GM18868 (cell line): ENCODE measurements at regions not wholly inside any gene's neighbourhood (a gene's known extent, or its start where the extent isn't known, plus 50 kb on each side); places are given as distances from the start of the nearest gene placed in this dataset.
"Not testable (repeated sequence)": the region's sequence is repeated elsewhere in the genome, so short reads cannot be mapped to it uniquely, and the experiment has no call there.

Experiments
- ATAC-seq: cut with Tn5 transposase; IDR thresholded peaks from one replicate; pipeline ENCODE4 v1.9.1; 2021; ENCODE audit warnings: mild to moderate bottlenecking, moderate library complexity; ENCODE audit not compliant: unreplicated experiment

DNA sequence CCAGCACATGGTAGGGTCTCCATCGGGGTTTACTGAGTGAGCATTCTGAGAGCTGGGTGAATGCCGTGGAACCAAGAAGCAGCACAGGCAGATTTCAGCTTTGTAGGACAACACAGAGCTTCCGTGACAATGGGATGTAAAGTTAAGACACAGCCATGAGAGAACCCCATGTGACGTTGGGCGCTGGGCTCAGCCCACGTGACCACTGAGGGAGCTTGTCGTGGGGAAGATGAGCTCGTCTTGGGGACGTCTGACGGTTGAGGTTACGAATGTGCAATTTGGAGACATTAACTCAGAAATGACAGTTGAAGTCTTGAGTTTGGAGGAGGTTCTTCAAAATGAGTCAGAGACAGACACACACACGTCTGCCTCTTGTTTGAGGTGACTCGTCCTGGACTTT is 51.5 kb upstream of the MUC20 start:
- ATAC-seq = not testable (repeated sequence)

DNA sequence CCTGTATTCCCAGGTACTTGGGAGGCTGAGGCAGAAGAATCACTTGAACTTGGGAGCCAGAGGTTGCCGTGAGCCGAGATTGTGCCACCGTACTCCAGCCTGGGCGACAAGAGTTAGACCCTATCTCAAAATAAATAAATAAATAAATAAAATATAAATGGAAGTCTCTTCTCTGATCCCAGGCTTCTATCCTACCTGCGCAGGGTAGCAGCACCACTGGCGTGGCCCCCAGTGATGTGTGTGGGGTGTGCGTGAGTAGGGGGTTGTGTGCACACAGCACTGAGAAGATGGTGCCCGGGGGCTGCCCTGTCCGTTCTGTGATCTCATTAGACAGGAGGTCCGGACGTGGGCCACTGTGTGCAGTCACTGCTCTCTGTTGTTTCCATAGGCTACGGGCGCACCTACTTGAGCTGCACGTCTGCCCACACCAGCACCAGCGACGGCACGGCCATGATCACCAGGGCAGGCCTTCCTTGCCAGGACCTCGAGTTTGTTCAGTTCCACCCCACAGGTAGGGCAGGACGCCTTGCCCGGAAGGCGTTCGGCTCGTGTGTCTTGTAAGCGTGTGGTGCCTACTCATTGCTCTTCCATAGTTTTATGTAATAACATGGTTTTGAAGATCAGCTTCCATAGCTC is 52.5 kb upstream of the MUC20 start:
- not testable (repeated sequence) for ATAC-seq

DNA sequence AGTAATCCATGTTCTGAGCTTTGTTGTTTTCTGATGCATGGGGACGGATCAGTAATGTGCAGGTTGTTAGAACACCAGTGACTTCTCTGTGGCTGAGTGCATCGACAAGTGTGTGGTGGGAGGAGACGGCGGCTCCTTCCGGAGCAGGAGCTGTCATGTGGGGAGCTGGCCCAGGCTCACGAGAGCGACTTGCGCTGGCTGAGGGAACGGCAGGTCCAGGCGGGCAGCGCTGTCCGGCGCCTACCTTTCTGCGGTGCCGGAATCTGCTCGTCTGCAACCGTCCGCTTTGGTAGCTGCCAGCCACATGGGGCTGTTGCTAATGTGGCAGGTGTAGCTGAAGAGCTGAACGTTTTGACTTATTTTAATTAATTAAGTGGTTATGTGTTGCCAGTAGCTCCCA is 55.5 kb upstream of the MUC20 start:
- ATAC-seq = not testable (repeated sequence)

DNA sequence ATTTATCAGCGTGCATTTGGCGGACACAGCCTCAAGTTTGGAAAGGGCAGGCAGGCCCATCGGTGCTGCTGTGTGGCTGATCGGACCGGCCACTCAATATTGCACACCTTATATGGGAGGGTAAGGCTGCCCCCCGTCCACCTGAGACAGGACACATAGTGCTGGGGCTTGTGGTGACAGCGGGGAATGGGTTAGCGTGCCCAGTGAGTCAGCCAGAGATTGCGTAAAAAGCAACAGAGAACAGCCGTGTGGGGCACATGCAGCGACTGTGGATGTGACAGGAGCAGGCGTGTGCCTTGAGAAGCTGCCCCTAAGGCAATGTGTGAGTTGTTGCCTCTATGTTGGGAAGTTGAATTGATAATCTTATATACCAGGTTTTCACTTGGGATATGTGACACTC is 56.6 kb upstream of the MUC20 start:
- ATAC-seq = not testable (repeated sequence)

DNA sequence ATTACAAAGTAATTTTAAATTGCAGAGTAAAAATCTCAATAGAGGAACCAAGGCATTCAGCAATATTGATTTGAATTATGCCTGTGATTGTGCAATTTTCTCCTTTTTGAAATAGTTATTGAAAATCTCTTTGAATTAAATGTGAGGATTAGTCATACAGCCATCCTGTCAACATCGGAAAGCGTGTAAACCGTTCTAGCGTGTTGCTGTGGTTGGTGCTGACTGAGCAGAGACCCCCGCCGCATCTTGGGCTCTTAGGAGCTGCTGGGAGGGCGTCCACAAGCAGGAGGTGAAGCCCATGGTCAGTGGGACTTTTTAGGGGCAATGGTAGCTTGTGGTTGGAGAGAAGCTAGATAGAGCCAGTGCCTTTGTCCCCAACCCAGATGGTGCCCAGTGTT is 61.6 kb upstream of the MUC20 start:
- not testable (repeated sequence) for ATAC-seq

DNA sequence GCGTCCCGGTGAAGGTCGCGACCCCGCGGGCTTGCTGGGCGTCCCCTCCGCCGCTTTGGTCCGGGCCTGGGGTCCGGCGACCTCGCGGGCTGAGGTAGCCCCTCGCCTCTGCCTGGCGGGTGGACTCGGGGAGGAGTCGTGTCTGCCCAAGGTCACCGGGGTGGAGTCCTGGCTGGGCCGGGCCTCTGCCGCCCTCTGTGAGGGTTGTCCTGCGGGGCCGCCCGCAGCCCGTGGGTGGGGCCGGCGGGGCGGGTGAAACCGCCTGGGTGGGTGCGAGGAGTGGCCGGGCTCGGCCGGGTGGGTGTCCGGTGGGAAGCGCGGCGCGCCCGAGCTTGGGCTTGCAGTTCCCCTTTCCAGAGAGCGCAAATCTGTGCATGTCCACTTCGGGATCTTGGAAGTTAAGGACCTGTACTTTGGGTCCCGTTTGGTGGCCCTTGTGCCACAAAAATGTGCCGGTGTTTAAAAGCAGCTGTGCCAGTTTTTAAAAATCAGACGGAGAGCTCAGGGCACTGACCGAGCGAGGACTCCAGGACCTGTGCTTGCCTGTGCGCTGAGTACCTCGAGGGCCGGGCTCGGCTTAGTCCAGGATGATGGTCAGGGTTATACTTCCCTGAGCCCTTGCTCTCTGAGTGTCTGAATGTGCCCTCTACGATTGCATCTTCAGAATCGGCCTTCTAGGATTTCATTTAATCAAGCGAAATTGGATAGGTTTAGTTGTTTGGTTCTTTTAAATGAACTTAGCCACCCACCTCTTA is 62.2 kb upstream of the MUC20 start:
- peak; percentile 47 for ATAC-seq

DNA sequence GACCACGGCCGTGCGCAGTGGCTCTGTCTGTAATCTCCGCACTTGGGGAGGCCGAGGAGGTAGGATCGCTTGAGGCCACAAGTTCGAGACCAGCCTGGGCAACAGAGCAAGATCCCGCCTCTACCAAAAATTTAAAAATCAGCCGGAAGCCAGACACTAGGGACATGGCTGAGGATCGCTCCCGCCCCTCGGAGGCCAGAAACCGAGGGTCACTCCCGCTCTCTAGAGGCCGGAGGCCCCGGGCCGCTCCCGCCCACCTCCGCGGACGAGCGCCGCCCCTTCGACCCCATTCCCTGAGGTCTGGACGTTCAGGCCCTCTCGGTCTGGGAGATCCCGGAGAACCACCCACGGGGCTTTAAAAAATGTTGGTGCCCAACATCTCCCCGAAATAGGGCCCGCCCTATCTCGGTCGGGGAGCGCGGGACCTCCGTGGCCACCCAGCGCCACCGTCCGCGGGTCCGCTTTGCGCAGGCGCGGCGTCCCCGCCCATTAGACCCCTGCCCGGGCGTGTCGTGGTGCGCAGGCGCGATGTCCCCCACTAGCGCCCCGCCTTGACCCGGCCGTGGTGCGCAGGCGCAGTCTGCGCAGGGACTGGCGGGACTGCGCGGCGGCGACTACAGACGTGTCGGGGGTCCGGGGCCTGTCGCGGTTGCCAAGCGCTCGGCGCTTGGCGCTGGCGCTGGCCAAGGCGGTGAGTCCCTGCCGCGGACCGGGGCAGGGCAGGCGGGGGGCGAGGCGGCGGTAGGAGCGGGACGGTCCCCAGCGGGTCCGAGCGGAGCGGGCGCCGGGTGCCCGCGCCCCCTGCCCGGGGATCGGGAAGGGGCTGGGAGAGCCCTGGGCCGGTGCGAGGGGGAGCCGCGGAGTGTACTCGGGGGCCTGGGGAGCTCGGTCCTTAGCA is 63.1 kb upstream of the MUC20 start:
- ATAC-seq = peak; percentile 85

DNA sequence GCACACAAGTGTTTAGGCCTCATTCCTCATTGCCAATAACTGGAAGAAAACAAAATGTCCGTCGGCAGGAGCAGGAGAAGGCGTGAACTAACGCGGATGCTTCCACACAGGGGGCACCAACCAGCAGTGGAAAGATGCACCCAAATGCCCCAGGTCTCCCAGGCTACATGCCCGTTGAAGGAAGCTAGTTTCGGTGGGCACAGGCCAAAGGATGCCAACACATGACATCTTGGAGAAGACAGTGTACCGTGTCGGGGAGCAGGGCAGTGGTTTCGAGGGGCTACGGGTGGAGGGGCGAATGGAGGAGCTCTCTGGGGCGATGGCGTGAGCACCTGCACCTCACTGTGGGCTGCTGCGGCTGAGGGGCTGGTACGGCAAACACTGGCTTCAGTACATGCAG is 64.7 kb upstream of the MUC20 start:
- ATAC-seq = not testable (repeated sequence)

DNA sequence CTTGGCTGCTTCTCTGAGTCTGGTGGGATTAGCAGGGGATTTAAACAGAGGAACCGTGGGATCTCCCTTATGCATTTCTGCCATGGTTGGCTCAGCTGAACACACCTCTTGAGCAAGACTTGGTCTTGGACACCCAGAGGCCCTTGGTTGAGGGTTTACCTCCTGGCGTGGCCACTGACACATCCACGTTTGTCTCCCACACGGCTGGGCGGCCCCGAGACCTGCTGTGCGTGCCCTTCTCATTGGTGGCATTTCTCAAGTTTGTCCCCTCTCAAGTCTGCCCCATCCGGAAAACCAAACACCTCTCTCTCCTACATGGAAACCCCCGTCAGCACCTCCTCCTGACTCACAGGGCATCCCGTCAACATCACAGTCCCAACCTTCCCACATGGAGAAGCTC is 66.0 kb upstream of the MUC20 start:
- ATAC-seq = not testable (repeated sequence)

DNA sequence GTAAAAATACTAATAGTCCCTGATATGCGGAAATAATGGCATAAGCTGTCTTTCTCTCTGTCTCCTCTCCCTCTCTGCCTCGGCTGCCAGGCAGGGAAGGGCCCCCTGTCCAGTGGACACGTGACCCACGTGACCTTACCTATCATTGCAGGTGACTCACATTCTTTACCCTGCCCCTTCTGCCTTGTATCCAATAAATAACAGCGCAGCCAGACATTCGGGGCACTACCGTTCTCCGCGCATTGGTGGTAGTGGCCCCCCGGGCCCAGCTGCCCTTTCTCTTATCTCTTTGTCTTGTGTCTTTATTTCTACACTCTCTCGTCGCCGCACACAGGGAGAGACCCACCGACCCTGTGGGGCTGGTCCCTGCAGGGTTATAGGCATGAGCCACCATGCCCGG is 66.6 kb upstream of the MUC20 start:
- ATAC-seq = not testable (repeated sequence)

DNA sequence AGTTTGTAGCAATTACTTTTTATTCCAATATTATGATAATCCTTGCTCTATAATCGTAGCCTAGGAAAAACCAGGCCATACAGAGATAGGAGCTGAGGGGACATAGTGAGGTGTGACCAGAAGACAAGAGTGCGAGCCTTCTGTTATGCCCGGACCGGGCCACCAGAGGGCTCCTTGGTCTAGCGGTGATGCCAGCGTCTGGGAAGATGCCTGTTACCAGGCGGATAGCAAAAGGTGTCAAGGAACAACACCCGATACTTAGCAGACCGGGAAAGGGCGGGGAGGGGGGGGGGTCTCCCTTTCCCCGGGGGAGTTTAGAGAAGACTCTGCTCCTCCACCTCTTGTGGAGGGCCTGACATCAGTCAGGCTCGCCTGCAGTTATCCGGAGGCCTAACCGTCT is 67.1 kb upstream of the MUC20 start:
- not testable (repeated sequence) for ATAC-seq

DNA sequence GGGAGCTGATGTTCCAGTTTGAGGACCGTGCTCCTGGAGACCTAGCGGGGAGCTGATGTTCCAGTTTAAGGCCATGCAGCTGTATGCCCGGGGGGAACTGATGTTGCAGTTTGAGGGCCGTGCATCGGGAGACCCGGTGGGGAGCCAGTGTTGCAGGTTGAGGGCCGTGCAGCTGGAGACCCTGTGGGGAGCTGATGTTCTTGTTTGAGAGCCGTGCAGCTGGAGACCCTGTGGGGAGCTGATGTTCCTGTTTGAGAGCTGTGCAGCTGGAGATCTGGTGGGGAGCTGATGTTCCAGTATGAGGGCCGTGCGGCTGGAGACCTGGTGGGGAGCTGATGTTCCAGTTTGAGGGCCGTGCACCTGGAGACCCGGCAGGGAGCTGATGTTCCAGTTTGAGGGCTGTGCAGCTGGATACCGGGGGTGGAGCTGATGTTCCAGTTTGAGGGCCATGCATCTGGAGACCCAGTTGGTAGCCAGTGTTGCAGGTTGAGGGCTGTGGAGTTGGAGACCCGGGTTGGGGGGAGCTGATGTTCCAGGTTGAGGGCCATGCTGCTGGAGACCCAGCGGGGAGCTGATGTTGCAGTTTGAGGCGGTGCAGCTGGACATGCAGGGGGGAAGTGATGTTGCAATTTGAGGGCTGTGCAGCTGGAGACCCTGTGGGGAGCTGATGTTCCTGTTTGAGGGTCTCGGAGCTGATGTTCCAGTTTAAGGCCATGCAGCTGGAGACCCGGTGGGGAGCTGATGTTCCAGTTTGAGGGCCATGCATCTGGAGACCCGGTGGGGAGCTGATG is 64.4 kb upstream of the APOD start:
- ATAC-seq = not testable (repeated sequence)

DNA sequence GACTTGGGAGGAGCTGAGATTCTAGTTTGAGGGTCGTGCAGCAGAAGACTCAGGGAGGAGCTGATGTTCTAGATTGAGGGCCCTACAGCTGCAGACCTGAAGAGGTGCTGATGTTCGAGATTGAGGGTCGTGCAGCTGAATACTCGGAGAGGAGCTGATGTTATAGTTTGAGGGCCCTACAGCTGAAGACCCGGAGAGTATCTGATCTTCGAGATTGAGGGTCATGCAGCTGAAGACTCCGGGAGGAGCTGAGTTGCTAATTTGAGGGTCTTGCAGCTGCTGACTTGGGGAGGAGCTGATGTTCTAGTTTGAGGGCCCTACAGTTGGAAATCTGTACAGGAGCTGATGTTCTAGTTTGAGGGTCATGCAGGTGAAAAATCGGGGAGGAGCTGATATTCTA is 62.1 kb upstream of the APOD start:
- ATAC-seq = not testable (repeated sequence)

DNA sequence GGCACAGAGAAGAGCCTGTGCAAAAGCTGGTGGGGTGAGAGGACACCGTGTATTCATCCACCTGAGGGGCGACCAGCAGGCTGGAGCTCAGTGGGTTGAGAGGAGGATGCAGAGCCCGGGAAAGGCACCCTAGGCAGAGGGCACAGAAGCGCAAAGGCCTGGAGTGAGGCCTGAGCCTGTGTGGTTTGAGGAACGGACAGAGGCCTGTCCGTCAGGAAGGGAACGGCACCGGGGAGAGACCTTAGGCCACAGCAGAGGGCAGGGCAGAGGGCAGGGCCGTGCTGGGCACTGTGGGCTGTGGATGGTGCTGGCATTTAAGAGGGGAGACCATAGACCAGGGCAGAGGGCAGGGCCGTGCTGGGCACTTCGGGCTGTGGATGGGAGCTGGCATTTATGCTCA is 59.5 kb upstream of the APOD start:
- not testable (repeated sequence) for ATAC-seq

DNA sequence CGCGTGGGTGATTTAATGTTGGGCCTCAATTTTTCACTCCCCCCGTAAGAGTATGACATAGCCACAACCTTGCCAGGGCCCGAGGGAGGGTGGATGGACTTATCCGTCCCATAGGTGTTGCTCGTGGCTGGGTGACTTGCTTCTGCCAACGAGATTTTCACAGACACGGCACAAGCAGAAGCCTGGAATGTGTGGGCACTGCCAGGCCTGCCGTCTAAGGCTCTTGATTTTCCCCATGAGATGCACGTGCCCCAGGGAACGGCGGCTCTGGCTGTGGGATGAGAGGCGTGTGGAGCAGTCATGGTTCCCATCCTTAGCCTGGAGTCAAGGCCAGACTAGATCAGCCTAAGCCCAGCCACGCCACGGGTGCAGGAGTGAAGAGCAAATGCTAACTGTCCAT is 58.6 kb upstream of the APOD start:
- ATAC-seq = not testable (repeated sequence)

DNA sequence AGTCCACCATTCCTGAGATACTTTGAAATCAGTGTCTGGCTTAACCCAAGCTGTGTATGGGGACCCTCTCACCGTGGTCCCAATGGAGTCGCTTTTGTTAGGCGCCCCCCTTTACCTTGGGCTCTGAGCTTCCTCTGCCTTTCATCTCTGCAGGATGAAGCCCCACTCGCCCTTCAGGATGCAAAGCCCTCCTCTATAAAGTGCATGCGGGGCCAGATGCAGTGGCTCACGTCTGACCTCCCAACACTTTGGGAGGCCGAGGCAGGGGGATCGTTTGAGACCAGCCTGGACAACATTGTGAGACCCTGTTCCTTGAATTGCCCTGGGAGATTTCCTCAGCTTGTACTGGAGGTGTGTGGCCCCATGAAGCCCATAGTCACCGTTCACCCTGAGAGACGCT is 54.7 kb upstream of the APOD start:
- ATAC-seq = not testable (repeated sequence)

DNA sequence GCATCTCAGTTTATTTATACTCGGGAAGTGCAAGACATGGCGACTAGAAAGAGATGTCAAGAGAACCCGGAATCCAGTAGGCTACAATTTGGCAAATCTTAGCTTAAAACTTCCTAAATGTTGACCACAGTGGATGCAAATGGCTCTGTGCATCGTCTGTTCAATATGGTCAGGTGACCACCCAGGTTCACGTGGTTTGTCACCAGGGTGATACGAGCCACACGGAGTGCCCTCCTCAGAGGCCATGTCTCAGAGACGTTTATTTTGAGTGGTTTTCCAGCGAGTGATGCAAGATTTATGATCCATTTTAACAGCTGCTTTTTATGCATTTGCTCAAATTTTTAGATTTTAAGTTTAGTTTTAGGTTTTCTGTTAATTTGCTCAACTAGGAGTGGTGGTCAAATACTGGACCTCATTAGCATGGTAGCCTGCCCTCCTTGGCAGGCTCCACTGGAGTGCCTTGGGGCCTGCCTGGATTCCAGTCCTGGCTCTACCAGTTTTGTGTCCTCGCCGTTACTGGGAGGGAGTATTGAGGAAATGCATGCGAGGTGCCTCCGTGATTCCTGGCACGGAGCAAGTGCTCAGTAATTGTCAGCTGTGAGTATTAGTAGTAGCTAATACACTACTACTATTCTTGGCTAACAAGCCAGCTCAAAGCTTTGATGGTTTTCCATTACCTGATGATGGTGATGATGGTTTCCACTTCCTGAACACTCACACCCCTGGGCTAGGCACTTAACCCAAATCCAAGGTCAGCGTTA is 53.9 kb upstream of the APOD start:
- ATAC-seq = not testable (repeated sequence)

DNA sequence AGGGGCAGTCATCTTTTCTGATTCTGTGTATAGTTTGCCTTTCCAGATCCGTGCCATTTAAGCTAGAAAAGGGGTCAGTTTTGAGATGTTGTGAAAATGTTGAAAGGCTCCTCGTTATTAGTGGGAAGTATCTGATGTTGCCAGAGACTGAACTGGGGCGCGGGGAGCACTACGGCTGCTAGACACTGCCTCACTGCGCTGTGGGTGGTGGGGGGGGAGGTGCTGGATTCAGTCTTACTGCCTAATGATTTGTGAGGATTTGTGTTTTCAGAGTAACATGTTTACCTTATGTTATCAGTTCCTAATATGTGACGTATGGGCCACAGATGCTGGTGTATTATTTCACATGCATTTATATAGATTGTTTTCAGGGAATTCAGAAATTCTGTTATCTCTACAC is 53.3 kb upstream of the APOD start:
- ATAC-seq = not testable (repeated sequence)

DNA sequence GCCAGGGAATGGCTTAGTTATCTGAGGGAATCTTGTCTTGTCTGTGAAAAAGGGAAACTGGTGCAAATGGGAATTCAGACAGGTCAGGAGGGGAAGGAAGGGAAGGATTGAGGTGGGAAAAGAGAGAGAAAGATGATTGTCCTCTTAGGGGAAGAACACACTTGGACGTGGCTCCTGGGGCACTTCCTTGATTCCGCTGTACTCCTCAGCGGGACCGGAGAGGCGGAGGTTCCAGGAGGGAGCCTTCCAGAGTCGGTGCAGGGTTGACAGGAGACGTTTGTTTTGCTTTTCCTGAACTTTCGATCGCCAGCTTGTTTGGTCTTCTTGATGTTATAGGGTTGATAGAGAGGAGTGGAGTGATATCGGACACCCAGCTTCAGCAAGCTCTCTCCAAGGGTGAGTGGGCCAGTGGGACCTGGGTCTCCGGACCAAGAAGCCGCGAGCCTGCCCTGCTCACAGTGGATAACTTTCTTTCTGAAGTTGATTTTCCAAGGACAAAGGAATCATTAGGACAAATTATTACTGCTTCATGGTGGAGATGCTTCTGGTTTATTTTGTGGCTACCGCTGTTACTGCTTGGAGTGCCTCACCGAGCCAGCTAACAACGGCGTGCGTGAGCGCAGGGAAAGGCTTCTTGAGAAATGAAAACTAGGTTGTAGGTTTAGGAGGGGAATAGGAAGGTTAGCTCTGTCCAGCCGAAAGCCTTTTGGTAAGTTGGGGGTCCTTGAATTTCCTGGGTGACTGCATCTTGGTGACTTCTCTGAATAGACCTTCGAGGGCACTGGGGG is 52.4 kb upstream of the APOD start:
- ATAC-seq = not testable (repeated sequence)
